Thoracic aorta (tissue), 2 donors: ENCODE measurements at regions not wholly inside any gene's neighbourhood (a gene's known extent, or its start where the extent isn't known, plus 50 kb on each side); places are given as distances from the start of the nearest gene placed in this dataset.

Source experiments
- ATAC-seq: fragments of 150-250 bp; one replicate; pipeline ENCODE4 v1.8.0; 2017; ENCODE audit warnings: low read depth; ENCODE audit not compliant: insufficient number of reproducible peaks, low FRiP score
- DNase-seq: peaks from one replicate; pipeline ENCODE4 v3.0.0-alpha.2; 2020; ENCODE audit warnings: low spot score
- H3K27ac ChIP-seq, 2 donors: fragments of 200-600 bp; sonication (generic); 1 replicate in 1 of 2; 2 replicates in 1 of 2; pipeline ENCODE4 v1.5.1; 2016; ENCODE audit warnings: mild to moderate bottlenecking in 2 of 2, moderate library complexity in 2 of 2
- H3K27me3 ChIP-seq: fragments of 200-600 bp; sonication (generic); replicated peaks from 2 replicates; pipeline ENCODE4 v1.6.0; 2016; ENCODE audit warnings: mild to moderate bottlenecking; ENCODE audit not compliant: insufficient read depth
- H3K36me3 ChIP-seq: fragments of 200-600 bp; sonication (generic); one replicate; pipeline ENCODE4 v1.5.1; 2016
- H3K4me1 ChIP-seq, 2 donors: fragments of 200-600 bp; sonication (generic); 1 replicate in 1 of 2; 2 replicates in 1 of 2; pipeline versions ENCODE4 v1.5.1 to v1.6.0; 2016; ENCODE audit warnings: low read depth in 2 of 2, mild to moderate bottlenecking in 1 of 2; ENCODE audit not compliant: control insufficient read depth in 1 of 2
- H3K4me3 ChIP-seq: fragments of 200-600 bp; sonication (generic); 2 replicates; pipeline ENCODE4 v1.5.1; 2016; ENCODE audit warnings: mild to moderate bottlenecking
- H3K9me3 ChIP-seq: fragments of 200-600 bp; sonication (generic); 2 replicates; pipeline ENCODE4 v1.5.1; 2016
- TF ChIP-seq, protein P1 (sequence below): fragments of 200-600 bp; sonication (generic); IDR thresholded peaks from one replicate; pipeline ENCODE4 v1.5.1; 2019; ENCODE audit warnings: antibody characterized with exemption

DNA sequence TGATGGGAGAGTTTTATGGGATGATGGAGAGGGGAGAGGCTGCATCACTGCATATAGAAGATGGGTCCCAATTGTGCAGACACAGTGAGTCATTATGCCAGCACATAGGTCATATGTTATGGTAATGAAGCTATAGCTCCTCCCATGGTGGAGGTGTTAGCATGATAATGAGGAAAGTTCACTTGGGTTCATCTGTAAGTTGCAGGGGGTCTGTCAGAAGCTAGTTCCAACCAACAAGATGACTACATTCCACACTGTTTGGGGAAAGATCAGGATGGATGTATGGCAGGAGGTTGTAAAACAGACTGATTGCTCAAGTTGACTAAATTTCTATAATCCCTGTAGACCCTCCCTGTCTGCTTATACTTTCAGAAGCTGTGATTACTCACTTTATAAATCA lies 561.3 kb downstream of the C12orf50 start:
- Histone ChIP-seq H3K4me3 (no peak overlapping the region), H3K36me3 (no peaks in the 10 kb centered on the region), H3K9me3 (no peaks in the 10 kb centered on the region), H3K27me3 (no peaks in the 10 kb centered on the region), H3K27ac (no peak overlapping the region), H3K4me1 (no peaks in the 10 kb centered on the region)
- TF ChIP-seq, protein P1, sequence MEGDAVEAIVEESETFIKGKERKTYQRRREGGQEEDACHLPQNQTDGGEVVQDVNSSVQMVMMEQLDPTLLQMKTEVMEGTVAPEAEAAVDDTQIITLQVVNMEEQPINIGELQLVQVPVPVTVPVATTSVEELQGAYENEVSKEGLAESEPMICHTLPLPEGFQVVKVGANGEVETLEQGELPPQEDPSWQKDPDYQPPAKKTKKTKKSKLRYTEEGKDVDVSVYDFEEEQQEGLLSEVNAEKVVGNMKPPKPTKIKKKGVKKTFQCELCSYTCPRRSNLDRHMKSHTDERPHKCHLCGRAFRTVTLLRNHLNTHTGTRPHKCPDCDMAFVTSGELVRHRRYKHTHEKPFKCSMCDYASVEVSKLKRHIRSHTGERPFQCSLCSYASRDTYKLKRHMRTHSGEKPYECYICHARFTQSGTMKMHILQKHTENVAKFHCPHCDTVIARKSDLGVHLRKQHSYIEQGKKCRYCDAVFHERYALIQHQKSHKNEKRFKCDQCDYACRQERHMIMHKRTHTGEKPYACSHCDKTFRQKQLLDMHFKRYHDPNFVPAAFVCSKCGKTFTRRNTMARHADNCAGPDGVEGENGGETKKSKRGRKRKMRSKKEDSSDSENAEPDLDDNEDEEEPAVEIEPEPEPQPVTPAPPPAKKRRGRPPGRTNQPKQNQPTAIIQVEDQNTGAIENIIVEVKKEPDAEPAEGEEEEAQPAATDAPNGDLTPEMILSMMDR: no peak
- DNase-seq: no peak
- ATAC-seq: no peak

GRCh38 chr12:87464565-87464964 lies 564.6 kb downstream of the C12orf50 start:
- H3K27me3 ChIP-seq: no peaks in the 10 kb centered on the region
- DNase-seq (no peak), ATAC-seq (no peak)
- no peaks in the 10 kb centered on the region for H3K4me1 ChIP-seq
- H3K36me3 ChIP-seq: no peaks in the 10 kb centered on the region
- no peak overlapping the region for H3K4me3 ChIP-seq
- H3K27ac ChIP-seq: no peak overlapping the region
- H3K9me3 ChIP-seq: no peaks in the 10 kb centered on the region
- TF ChIP-seq, protein P1: no peak

- H3K27me3 ChIP-seq: no peaks in the 10 kb centered on the region
- DNase-seq: no peak
- peaks cover 4 to 11% of the 10 kb centered on the region in 2 donors for H3K4me1 ChIP-seq
- no peak overlapping the region for H3K4me3 ChIP-seq
- H3K36me3 ChIP-seq: no peaks in the 10 kb centered on the region
- H3K9me3 ChIP-seq: no peaks in the 10 kb centered on the region
- H3K27ac ChIP-seq: no peak overlapping the region
- TF ChIP-seq, protein P1: no peak
- no peak for ATAC-seq
Observed at GRCh38 chr12:87444039-87444438, 585.2 kb downstream of the C12orf50 start.

DNA sequence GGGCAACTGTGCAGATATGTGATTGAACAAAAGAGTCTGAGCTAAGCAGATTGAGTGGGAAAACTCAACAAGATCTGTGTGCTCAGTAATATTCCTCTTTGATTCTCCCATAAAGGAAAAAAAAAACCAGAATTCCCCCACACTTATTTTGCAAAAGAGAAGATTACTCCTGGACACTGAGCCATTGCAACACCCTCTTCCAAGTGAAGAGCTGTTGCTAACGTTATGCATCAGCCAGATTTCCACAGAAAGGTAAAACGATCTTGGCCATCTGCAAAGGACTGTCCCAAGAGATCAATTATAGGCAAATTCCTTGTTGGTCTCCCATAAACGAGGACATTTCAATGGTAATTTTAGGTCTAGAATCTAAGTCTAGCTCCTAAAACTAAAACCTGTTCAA lies 587.7 kb downstream of the C12orf50 start:
- DNase-seq (no peak), ATAC-seq (no peak)
- Histone ChIP-seq H3K9me3 (no peaks in the 10 kb centered on the region), H3K36me3 (no peaks in the 10 kb centered on the region), H3K4me1 (peaks cover 8 to 11% of the 10 kb centered on the region in 2 donors), H3K4me3 (no peak overlapping the region), H3K27me3 (no peaks in the 10 kb centered on the region), H3K27ac (no peak overlapping the region)
- TF ChIP-seq, protein P1: no peak

- Histone ChIP-seq H3K36me3 (no peaks in the 10 kb centered on the region), H3K4me1 (peaks cover 8 to 11% of the 10 kb centered on the region in 2 donors), H3K9me3 (no peaks in the 10 kb centered on the region), H3K27me3 (no peaks in the 10 kb centered on the region), H3K4me3 (no peak overlapping the region), H3K27ac (peak overlapping the region in 1 of 2 donors; percentile 30)
- ATAC-seq: no peak
- no peak for DNase-seq
- TF ChIP-seq, protein P1: no peak
Observed at GRCh38 chr12:87439990-87440827, 589.0 kb downstream of the C12orf50 start.
